Prostate gland (tissue), 2 donors: ENCODE measurements at regions not wholly inside any gene's neighbourhood (a gene's known extent, or its start where the extent isn't known, plus 50 kb on each side); places are given as distances from the start of the nearest gene placed in this dataset.

Experiments used
- POLR2AphosphoS5 ChIP-seq: sonication (generic); formaldehyde crosslinking; IDR thresholded peaks from one replicate; pipeline ENCODE4 v1.6.1; 2017; ENCODE audit warnings: antibody characterized with exemption
- TF ChIP-seq, protein P1 (sequence below), 4 experiments: fragments of 200-600 bp in 2 of 4; fragments of 450-650 bp in 2 of 4; sonication (generic) in 2 of 4; IDR thresholded peaks; 1 replicate in 3 of 4; 2 replicates in 1 of 4; pipeline ENCODE4 v1.5.1; 2016 to 2019; ENCODE audit warnings: antibody characterized with exemption in 4 of 4, mild to moderate bottlenecking in 2 of 4, moderate library complexity in 2 of 4

DNA sequence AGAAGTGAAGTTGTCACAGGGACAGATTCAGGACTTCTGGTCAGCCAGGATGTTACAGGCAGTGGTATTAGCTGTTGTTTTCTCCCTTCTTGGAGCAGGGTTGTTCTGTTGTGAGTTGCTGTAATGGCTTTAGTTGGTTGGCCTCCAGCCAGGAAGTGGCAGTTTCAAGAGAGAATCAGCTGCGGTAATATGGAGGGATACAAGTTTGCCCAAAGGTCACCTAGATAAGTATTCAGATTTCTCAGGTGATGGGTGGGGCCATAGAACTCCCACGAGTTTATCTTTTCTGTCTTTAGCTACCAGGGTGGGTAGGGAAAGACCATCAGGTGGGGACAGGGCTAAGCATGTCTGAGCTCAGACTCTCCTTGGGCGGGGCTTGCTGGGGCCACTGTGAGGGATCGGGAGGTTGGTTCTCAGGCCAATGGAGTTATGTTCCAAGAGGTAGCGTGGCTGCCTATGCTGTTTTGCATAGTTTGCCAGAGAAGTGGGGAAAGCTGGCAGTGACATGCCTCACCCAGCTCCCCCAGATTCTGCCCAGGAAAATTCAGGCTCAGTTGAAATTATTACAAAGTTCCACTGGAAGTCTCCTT, 640.4 kb upstream of the CHAC2 start:
- TF ChIP-seq, protein P1, sequence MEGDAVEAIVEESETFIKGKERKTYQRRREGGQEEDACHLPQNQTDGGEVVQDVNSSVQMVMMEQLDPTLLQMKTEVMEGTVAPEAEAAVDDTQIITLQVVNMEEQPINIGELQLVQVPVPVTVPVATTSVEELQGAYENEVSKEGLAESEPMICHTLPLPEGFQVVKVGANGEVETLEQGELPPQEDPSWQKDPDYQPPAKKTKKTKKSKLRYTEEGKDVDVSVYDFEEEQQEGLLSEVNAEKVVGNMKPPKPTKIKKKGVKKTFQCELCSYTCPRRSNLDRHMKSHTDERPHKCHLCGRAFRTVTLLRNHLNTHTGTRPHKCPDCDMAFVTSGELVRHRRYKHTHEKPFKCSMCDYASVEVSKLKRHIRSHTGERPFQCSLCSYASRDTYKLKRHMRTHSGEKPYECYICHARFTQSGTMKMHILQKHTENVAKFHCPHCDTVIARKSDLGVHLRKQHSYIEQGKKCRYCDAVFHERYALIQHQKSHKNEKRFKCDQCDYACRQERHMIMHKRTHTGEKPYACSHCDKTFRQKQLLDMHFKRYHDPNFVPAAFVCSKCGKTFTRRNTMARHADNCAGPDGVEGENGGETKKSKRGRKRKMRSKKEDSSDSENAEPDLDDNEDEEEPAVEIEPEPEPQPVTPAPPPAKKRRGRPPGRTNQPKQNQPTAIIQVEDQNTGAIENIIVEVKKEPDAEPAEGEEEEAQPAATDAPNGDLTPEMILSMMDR (IDR thresholded peaks at IDR 0.05) = no peak
- TF ChIP-seq POLR2AphosphoS5 = no peak
